Left lung (tissue), 4 donors: ENCODE measurements at regions not wholly inside any gene's neighbourhood (a gene's known extent, or its start where the extent isn't known, plus 50 kb on each side); places are given as distances from the start of the nearest gene placed in this dataset.

Source experiments
- ATAC-seq: fragments of 200-7000 bp; cut with Tn5 transposase; one replicate; pipeline ENCODE4 v1.9.1; 2020; ENCODE audit warnings: moderate library complexity
- DNase-seq, 4 donors: peaks; one replicate each; pipeline ENCODE4 v3.0.0-alpha.2; 2013 to 2020
- H3K27ac ChIP-seq, 2 donors: fragments of 200-600 bp; sonication (generic) in 1 of 2; one replicate each; pipeline versions ENCODE4 v1.5.0 to v1.8.0; 2020 to 2021
- H3K27me3 ChIP-seq, 2 donors: fragments of 200-600 bp; sonication (generic) in 1 of 2; one replicate each; pipeline versions ENCODE4 v1.5.0 to v1.8.0; 2020 to 2021
- H3K36me3 ChIP-seq, 2 donors: fragments of 200-600 bp; sonication (generic) in 1 of 2; one replicate each; pipeline versions ENCODE4 v1.5.0 to v1.8.0; 2020 to 2021
- H3K4me1 ChIP-seq, 2 donors: fragments of 200-600 bp; one replicate each; pipeline ENCODE4 v1.8.0; 2021
- H3K4me3 ChIP-seq, 2 donors: fragments of 200-600 bp; sonication (generic) in 1 of 2; one replicate each; pipeline versions ENCODE4 v1.5.0 to v1.8.0; 2020 to 2021; ENCODE audit warnings: mild to moderate bottlenecking in 1 of 2
- H3K9me3 ChIP-seq, 2 donors: fragments of 200-600 bp; sonication (generic) in 1 of 2; one replicate each; pipeline versions ENCODE4 v1.5.0 to v1.8.0; 2020 to 2021
- intact Hi-C, 2 donors: fragments of 100-400 bp; cut with DNase I; formaldehyde crosslinking; loops; one replicate each; pipeline versions ENCODE4 v1.11.2 to v1.14.2; 2022
- TF ChIP-seq, protein P1 (sequence below), 2 donors: fragments of 200-600 bp; sonication (generic) in 1 of 2; IDR thresholded peaks; one replicate each; pipeline versions ENCODE4 v1.5.0 to v1.8.0; 2021; ENCODE audit warnings: antibody characterized with exemption in 2 of 2
- donor health status: DM: no; HTN: yes; CAD: no.
- donor health status: DM: no; HTN: no; CAD: no.

DNA sequence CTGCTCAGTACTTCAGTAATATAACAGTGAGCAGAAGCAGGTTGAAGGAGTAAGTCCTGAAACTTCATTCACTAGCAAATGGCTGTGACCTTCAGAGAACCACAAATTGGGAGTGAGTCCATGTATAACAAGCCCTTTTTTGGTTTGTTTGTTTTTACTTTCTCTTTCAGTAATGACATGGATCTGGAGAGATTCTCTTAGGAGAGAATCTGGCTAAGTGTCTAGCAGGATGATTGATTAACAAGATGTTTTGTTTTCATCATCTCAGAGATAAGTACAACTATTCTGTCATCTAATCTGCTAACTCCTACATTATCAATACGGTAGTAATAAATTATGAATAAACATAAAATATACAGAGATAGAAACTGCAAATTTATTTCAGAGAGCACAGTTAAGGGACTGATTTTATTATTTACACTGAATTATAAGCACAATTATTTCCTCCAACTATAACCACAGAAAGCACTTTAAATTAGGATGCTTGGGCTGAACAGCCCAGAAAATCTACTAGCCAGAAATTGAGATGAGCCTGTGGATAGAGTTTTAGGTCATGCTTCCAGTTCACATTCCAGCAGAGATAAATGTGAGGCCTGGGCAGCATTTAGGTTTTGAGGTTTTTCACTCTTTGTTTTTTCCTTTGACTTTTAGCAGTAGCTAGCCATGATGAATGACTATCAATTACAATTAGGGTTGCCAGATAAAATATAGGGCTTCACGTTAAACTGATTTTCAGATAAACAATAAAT is 429.3 kb upstream of the FAT3 start:
- no peak for ATAC-seq
- no peak for DNase-seq
- no peaks in the 10 kb centered on the region for H3K36me3 ChIP-seq
- no peaks in the 10 kb centered on the region for H3K4me1 ChIP-seq
- H3K9me3 ChIP-seq: no peaks in the 10 kb centered on the region
- intact Hi-C loops: no loop called here
- H3K27ac ChIP-seq: no peak overlapping the region
- no peaks in the 10 kb centered on the region for H3K27me3 ChIP-seq
- H3K4me3 ChIP-seq: no peak overlapping the region
- TF ChIP-seq, protein P1, sequence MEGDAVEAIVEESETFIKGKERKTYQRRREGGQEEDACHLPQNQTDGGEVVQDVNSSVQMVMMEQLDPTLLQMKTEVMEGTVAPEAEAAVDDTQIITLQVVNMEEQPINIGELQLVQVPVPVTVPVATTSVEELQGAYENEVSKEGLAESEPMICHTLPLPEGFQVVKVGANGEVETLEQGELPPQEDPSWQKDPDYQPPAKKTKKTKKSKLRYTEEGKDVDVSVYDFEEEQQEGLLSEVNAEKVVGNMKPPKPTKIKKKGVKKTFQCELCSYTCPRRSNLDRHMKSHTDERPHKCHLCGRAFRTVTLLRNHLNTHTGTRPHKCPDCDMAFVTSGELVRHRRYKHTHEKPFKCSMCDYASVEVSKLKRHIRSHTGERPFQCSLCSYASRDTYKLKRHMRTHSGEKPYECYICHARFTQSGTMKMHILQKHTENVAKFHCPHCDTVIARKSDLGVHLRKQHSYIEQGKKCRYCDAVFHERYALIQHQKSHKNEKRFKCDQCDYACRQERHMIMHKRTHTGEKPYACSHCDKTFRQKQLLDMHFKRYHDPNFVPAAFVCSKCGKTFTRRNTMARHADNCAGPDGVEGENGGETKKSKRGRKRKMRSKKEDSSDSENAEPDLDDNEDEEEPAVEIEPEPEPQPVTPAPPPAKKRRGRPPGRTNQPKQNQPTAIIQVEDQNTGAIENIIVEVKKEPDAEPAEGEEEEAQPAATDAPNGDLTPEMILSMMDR (IDR thresholded peaks at IDR 0.05): no peak

DNA sequence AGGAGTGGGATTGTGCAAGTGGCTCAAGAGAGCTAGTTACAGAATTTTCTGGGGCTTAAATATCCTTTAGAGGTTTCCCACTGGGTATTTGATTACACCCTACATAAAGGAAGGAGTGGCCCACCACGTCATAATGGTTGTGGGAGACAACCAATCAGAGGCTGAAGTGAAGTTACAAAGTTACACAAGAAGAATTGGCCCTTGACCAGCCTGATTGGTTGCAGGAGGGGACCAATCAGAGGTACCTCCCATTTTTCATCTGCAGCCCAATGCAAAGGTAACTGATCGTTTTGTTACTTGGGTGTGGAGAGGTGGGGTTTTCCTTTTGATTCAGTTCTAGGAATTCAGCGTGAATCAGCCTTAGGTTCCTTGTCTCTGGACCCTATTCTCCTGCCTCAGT is 430.5 kb upstream of the FAT3 start:
- intact Hi-C loops: no loop called here
- no peaks in the 10 kb centered on the region for H3K36me3 ChIP-seq

DNA sequence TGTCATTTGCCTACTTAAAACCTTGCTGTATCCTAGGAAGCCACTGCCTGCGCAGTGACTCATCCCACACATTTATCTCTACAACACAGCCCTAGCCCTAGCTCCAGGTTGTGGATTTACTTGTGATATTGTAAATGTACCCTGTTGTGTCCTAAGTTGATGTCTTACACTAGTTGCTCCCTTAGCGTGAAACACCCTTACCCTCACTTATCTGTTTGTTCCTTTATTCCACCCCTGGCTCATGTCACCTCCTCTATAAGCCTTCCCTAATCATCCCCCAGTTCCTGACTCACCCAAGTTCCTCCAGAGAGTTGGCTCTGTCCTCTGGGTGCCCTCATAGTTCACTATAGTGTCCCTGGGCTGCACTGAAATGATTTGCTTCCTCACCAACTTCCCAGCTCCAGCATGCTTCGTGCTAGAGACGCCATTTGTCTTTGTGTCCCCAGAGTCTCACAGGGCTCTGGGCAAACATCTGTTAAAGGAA is 431.8 kb upstream of the FAT3 start:
- TF ChIP-seq, protein P1 (IDR thresholded peaks at IDR 0.05): no peak
- intact Hi-C loops: no loop called here
- no peak overlapping the region for H3K27ac ChIP-seq
- ATAC-seq (no peak), DNase-seq (no peak)
- no peaks in the 10 kb centered on the region for H3K9me3 ChIP-seq
- no peaks in the 10 kb centered on the region for H3K27me3 ChIP-seq
- H3K4me1 ChIP-seq: no peaks in the 10 kb centered on the region
- no peaks in the 10 kb centered on the region for H3K36me3 ChIP-seq
- H3K4me3 ChIP-seq: no peak overlapping the region

More for the DNA sequence above, 430.5 kb upstream of the FAT3 start:
- DNase-seq (no peak), ATAC-seq (no peak)
- Histone ChIP-seq H3K4me1 (no peaks in the 10 kb centered on the region), H3K4me3 (no peak overlapping the region), H3K27me3 (no peaks in the 10 kb centered on the region), H3K9me3 (no peaks in the 10 kb centered on the region), H3K27ac (no peak overlapping the region)
- TF ChIP-seq, protein P1 (IDR thresholded peaks at IDR 0.05): no peak

DNA sequence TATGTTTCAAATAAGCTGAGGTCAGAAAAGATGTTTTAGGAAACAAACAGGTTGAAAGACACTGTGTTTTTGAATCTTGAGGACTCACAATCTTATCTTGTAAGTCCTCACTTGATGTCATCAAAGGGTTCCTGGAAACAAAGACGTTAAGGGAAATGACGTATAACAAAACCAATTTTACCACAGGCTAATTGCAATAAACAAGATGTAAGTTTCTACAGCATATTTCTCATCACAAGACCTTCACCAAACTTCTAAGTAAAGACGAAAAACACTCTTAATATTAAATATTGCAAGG is 433.5 kb upstream of the FAT3 start:
- DNase-seq (no peak), ATAC-seq (no peak)
- no peaks in the 10 kb centered on the region for H3K36me3 ChIP-seq
- no peaks in the 10 kb centered on the region for H3K4me1 ChIP-seq
- no peaks in the 10 kb centered on the region for H3K27me3 ChIP-seq
- H3K27ac ChIP-seq: no peak overlapping the region
- no peaks in the 10 kb centered on the region for H3K9me3 ChIP-seq
- H3K4me3 ChIP-seq: no peak overlapping the region
- TF ChIP-seq, protein P1 (IDR thresholded peaks at IDR 0.05): no peak
- intact Hi-C loops: no loop called here

DNA sequence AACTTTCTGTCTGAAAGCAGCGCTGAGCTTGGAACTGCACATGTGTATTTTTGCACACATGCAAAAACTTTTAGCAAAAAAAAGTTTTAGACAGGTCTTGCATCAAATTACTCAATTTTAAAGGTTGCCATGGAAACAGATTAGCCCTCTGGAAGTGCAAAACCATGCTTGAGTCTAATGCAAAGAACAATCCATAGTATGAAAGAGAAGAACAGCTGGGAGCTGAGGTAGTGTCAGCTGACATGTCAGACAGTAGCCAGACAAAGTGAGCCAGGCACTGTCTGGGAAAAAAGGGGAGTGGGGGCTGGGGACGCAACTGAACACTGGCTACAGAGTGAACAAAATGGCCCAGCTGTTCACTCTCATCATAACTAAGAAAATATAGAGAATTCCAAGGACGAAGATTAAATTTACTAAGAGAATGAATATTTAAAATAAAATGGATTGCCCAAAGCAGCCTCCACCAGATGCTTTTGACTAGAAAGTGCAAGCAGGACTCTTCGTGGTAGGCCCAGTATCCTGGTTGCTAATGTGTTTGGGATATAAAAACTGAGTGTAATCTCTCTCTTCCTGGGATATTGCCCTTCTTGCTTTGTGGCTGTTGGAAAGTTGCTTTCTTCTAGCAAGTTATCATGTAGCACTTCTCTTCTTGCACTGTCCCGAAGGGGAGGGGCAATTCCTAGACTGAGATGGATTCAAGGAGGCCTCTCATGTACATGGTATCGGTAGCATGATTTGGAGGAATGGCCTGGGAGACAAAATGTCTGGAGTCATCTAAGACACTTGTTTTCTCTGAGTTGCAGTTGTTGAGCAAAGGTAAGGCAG is 434.1 kb upstream of the FAT3 start:
- H3K27me3 ChIP-seq: no peaks in the 10 kb centered on the region
- no peaks in the 10 kb centered on the region for H3K9me3 ChIP-seq
- no peak overlapping the region for H3K27ac ChIP-seq
- no peaks in the 10 kb centered on the region for H3K4me1 ChIP-seq
- no peak overlapping the region for H3K4me3 ChIP-seq
- intact Hi-C loops: no loop called here
- DNase-seq: peak in 2 of 4 donors; percentile 57 to 70
- no peak for ATAC-seq
- no peaks in the 10 kb centered on the region for H3K36me3 ChIP-seq
- TF ChIP-seq, protein P1 (IDR thresholded peaks at IDR 0.05): no peak
